Erythroblast (primary cell): ENCODE measurements at regions not wholly inside any gene's neighbourhood (a gene's known extent, or its start where the extent isn't known, plus 50 kb on each side); places are given as distances from the start of the nearest gene placed in this dataset.
"Not testable (repeated sequence)": the region's sequence is repeated elsewhere in the genome, so short reads cannot be mapped to it uniquely, and the experiment has no call there.

Experiments used
- DNase-seq, 2 experiments: peaks; one replicate each; lab custom pipeline; 2025; lab: John Stamatoyannopoulos, UW

GRCh38 chr17:43283606-43284005 lies 49.8 kb upstream of the RNU2-1 start:
- DNase-seq = not testable (repeated sequence)
